Fibroblast of skin of back (primary cell): ENCODE measurements at regions not wholly inside any gene's neighbourhood (a gene's known extent, or its start where the extent isn't known, plus 50 kb on each side); places are given as distances from the start of the nearest gene placed in this dataset.

ENCODE experiments used
- DNase-seq: peaks from one replicate; pipeline ENCODE4 v3.0.0-alpha.2; 2013

- DNase-seq, result no peak
Observed at GRCh38 chr4:122305853-122306252, 73.0 kb upstream of the ADAD1 start.

- peak; percentile 21 for DNase-seq
Observed at GRCh38 chr4:122309988-122310626, 68.7 kb upstream of the ADAD1 start.

GRCh38 chr4:122313006-122313646, 65.7 kb upstream of the ADAD1 start:
- no peak for DNase-seq

- DNase-seq, result no peak
Observed at GRCh38 chr4:122326908-122327307, 51.9 kb upstream of the ADAD1 start.

GRCh38 chr4:122328893-122329292, 49.9 kb upstream of the ADAD1 start:
- DNase-seq, result no peak
